Hematopoietic multipotent progenitor cell treated with erythropoietin and hydrocortisone succinate and interleukin-3 and kit ligand, for 8 days (in vitro differentiated cells): ENCODE measurements at regions not wholly inside any gene's neighbourhood (a gene's known extent, or its start where the extent isn't known, plus 50 kb on each side); places are given as distances from the start of the nearest gene placed in this dataset.

Source experiments
- DNase-seq: peaks from one replicate; pipeline ENCODE4 v3.0.0-alpha.2; 2015

DNA sequence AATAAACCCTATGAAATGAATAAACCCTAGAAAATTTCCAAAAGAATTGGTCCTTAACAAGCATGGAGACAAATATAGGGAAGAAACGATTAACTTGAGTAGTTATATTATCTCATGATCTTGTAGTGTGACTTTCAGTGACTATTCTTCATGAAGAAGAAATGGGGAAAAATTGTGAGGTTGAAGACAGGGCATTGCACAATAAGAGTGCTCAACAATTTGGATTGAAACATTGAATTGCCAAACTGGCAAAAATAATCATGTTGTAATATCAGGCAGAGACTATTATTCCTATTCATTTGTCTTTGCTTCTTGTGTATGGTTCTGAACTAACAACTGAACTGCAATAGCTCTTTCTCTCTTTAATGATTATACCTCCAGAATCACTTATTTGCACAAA, 605.1 kb downstream of the PCDH7 start:
- DNase-seq: no peak

DNA sequence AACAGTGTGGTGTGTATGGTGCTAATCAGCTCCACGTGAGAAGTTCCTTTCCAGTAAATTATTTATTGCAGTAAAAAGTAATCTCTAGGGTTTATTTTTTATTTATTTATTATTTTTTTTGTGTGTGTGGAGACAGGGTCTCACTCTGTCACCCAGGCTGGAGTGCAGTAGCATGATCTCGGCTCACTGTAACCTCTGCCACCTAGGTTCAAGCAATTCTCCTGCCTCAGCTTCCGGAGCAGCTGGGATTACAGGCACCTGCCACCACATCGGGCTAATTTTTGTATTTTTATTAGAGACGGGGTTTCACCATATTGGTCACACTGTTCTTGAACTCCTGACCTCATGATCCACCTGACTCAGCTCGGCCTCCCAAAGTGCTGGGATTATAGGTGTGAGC, 606.9 kb downstream of the PCDH7 start:
- DNase-seq: no peak

DNA sequence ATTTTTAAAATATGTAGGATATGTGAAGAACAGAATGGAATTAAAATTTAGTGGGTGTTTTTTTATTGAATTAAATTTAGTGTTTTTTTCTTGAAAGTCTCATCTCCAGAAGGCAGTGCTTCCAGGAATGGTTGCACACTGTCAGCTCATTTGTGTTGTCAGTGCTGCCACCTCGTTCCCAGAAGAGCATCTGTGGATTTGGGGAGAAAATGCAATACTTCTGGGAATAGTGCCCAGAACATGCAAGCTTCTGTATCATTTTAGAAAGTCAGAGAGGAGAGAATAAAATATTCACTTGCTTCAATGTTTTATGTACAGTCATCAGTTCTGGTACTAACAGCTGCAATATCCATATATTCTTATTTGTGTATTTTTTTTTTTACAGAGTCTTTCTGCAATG, 608.8 kb downstream of the PCDH7 start:
- no peak for DNase-seq

DNA sequence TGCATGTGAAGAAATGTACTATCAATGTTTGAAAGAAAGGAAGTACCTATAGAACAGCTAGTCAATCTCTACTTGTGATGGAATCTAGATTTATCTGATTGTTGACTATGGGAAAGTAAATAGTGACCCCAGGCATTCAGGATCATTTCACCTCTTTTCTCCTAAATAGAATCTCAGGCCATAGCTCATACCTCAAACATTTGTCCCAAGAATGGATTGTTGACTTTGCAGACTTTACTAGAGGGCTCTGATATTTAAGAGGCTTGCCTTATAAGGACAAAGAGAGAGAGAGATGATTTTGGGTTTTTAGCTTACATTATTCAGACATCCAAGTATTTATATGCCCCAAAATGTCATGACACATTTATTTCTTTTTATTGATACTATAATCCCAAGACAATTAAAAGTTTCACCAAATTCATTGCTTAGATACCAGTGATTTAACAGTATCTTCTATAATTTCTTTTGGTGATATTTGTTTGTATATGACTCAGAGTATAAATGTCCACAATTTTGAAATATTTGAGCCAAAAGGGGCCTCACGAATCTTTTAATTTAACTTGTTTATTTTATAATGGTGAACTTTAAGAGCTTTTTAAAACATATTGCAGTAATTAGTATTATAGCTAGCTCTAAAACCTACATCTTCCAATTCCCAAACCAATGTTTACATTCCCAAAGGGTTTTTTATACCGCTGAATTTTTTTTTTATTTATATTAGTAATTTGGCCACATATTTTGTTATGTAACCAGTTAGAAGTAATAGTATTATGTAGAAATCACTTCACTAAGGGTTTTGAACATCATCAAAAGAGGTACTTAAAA, 614.1 kb downstream of the PCDH7 start:
- DNase-seq: no peak

DNA sequence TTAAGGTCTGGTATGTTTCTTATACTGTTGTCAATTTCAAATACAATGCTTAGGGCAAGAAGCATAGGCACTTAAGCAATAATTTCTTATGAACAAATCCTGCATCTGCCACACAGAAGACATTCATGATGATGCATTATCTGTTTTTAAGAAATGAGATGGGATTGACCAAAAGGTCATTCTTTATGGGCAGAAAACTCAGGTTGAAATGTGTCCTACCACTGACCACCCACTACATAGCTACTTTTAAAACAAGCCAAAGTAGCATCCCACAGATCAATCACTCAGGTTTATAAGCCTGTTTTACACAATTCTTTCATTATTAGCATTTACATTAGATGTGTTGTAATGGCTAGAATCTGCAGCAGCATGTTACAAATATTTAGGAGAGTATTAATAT, 617.8 kb downstream of the PCDH7 start:
- no peak for DNase-seq

DNA sequence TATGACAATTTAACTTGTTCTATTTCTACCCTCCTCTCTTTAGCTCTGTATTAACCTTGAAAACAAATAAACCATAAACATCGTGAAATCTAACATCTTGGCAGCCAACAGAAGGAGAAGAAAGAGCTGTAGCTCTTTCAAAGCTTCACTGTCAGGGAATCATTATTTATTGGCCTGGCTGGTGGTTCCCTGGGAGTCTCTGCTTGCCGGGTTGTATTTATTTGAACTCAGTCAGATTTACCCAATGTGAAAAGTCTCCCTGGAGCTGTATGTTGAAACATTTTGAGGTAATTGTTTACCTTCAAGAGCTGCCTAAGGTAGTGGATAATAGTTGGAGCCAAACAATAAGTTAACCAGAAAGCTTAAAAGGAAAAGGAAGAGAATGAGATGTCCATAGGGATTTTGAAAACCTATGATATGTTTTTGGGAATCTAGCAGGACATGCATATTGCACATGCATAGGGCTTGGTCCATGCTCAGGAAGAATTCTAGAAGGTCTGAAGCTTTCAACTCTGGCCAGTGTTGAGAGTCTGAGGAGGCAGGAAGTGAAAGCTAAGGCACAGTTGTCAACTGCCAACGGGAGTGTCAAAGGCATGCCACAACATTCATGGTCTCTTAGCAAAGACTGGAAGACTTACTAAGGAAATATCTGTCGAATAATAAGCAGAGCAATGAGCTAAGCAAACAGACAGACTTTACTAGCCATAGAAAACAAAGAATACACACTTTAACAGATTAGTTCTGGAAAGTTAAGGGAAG, 621.6 kb downstream of the PCDH7 start:
- no peak for DNase-seq

DNA sequence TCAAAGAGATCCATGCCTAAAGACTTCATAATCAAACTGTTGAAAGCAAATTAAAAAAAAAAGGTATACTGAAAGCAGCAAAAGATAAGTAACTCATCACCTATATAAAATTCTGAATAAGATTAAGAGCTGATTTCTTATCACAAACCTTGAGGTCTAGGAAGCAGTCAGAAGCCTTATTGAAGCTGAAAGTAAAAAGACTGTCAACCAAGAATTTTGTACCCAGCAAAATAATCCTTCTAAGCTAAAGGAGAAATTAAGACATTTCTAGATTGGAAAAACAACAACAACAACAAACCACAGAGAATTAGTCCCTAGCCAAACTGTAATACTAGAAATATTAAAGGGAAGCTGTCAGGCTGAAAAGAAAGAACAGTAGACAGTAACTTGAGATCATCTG, 622.9 kb downstream of the PCDH7 start:
- DNase-seq: no peak

DNA sequence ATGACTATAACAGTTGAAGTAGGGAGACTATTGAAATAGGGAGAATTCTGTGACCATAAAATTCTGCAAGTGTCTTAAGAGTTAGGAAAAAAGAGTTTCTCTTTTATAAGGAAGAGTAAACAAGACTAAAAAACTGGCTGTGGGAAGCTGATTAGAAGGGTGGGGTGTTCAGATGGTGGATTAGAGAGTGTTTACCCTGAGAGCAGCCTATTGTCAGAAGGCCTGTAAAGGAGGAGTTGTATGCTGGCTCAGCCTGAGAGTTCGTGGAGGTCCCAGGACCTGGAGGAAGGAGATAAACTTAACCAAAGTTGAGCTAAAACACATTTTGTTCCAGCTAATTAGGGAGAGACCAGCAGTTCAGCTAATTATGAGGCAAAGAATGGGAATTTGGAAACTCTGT, 629.7 kb downstream of the PCDH7 start:
- DNase-seq: peak; percentile 83

DNA sequence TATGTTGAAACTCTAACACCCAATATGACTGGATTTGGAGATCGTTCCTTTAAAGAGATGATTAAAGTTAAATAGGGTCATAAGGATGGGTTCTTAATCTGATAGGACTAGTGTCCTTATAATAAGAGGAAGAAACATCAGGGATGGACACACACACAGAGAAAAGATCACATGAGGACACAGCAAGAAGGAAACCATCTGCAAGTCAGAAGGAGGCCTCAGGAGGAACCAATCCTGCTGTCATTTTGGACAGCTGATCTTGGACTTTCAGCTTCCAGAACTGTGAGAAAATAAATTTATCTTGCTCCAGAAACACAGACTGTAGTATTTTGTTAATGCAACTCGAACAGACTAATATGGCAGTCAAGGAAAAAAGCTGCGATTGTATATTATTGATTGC, 631.5 kb downstream of the PCDH7 start:
- no peak for DNase-seq

DNA sequence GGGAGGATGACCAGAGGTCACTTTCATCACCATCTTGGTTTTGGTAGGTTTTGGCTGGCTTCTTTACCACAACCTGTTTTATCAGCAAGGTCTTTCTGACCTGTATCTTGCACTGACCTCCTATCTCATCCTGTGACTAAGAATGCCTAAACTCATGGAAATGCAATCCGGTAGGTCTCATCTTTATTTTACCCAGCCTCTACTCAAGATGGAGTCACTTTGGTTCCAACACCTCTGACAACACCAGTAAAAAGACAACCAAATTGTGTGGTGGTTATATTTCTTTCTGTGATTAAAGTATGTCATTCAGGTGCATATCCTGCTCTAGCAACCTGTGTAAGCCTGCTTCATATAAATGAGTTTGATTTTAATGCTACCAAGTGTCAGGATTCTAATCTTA, 636.7 kb downstream of the PCDH7 start:
- no peak for DNase-seq

DNA sequence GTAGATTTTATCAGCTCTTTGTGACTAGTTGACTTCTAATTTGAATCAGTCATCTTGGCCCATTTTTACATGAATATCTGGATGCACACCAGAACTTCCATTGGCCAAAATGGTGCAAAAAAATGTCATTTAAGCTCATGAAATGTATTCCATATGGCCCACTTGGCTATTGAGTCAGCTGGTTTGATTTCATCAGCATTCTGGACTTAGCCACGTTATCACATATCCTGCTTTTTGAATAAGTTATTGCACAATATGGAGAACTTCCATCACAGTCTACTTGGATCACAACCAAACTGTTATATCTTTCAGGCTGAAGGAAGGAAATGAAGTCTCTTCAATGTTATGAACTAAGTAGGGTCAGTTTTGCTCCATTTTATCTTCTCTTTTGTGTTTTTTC, 640.6 kb downstream of the PCDH7 start:
- no peak for DNase-seq

DNA sequence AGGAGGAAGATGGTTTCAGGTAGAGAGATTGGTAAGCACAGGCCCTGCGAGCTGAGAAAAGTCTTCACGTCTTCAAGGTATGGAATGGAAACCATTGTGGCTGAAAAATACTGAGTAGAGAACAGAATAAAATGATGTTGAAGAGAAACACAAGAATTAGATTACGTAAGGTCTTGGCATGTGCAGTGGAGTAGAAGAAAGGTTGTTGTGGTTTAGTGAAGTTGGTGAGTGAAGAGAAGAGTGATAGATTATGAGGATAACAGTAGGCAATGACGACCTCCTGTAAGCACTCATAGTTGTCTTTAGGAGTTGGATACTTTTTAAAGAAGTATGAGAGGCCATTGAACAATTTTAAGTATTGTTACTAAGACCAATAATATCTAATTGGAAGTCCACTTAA, 642.6 kb downstream of the PCDH7 start:
- DNase-seq: no peak

DNA sequence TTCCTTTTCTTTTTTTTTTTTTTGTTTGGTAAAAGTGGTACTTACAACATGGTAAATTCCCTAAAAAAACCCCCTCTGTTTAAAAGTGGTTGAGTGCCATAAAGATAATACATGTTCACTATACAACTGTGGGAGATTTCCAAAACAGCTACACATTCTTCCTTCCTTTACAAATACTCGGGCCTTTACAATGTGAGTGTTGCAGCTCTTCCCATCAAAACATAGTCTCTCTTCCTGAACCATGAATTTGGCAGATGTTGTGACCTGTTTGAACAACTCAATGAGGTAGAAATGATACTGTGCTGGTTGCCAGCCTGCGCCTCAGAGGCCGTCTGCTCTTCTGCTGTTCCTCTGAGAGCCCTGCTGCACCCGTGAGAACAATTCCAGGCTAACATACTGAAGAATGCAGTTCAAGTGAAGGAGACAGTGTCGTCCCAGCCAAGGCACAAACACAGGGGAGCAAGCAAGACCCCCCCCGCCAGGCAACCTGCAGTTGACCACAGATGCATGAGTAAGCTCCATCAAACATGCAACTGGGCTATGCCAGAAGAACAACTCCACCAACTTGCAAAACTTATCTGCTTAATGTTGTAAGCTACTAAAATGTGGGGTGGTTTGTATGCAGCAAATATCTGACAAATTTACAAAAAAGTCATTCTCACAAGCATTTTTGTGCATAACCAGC, 645.0 kb downstream of the PCDH7 start:
- DNase-seq: no peak

DNA sequence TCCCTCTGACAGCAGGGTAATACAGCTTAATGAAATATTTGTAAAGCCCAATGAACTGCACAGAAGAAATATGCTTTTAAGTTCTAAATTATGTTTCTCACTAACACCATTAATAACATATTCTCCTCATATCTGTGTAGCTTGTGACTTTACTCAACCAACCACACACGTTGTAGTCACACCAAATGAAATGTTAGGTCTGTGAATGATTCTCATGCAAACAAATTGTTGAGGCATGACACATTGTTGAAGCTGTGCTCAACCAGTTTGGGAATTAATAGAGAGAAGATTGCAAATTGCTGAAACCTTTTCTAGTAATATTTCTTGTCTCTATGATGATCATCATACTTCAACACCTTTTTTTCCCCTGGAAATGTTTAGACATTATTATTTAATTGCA, 645.9 kb downstream of the PCDH7 start:
- no peak for DNase-seq

DNA sequence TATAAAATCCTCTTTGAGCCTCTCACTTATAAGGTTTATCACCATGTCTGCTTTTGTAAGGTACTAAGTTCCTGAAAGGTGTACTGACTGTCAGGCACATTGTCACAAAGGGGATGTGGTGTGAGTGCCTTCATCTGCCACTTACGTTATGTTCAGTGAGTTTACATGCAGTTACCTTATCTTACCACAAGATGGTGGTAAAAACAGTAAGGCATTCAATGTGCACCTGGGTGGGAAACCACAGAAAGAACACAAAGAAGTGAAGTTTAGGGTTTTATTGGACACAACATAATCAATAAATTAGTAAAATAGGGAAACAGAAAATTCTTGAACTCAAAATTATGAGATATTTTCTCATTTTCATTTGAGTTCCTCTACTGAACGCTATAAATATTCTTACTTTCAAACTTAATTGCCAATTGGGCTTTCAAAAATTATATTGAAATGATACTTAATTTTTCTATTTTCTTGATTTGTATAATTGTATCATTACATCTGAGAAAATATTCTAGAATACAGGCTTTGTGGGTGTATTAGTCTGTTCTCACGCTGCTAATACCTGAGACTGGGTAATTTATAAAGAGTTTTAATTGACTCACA, 650.8 kb downstream of the PCDH7 start:
- DNase-seq: peak; percentile 63

DNA sequence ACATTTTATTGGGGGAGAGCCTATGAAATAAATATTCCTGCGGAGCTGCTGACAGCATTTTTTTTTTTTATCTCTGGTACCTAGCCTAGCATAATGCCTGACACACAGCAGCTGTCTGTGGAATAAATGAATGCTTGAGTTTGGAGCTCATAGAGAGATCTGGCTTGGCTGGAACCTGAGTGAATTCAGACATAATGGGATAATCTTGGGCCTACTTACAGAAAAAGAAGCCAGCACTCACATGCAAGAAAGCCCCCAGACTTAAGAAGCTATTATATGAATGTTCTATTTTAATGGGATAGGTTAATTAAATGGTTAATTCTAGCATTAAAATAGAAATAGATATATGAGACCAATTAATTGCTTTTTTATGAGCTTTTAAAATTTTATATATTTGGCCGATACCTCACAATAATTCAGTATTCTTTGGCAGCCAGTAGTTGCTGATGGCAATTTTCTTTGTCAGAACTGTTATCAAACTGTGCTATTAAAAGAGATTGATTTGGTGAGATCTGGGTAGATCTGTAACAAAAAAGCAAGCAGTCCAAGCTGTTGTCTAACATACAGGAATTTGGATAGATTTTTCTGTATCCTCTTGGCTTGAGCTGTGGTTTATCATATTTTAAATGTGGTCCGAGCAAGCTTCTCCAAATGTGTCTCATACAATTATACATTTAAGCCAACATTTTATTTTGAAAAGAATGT, 654.2 kb downstream of the PCDH7 start:
- DNase-seq: no peak

DNA sequence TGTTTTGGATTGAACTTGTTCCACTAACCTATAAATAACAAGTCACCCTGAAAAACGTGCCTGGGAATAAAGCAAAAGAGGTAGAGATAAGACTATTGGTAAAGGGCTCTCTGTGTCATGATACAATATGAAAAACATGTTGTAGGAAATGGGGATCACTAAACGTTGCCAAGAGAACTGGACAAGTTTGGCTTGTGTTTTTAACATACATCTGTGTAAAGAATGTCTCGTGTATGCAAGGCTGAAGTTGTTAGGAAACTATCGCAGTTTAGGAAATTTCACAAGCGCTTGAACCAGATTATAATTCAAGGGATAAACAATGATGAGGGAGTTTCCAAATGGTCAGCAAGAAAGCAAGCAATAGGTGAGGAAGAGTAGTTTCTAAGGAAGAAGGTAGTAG, 655.8 kb downstream of the PCDH7 start:
- DNase-seq: no peak

DNA sequence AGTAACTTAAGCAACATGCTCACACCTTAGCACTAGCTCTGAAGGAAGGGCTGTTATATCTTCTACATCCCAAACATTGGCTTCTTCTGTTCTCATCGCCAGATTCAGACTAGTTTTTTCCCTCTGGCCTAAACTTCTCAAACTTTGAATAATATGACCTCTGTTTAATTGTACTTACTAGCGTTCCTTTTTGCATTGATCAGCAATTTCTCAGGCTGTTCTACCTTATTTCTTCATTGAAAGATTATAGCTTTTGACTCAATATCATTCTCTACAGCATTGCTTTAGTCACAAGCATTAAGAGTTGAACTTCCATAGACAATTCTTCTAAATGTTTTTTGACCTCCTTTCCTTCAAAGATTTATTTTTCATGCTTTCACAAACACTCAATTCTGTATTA, 659.2 kb downstream of the PCDH7 start:
- DNase-seq: no peak

DNA sequence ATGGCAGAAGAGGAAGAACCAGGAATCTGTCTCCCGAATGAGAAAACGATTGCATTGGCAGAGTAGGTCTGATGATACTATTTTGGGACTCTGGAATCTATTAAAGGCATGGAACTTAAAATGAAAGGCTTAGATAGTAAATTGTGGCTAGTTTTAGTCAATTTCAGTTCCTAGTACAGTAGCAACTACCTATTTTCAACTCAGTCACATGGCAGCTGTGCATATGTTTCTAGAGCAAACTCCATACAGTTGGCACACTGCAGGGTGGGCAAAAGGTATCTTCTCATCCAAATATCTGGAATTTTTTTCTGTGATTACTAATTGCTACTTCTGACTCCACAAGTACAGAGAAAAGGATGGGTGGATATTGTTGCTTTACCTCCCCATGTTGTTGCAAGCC, 663.6 kb downstream of the PCDH7 start:
- no peak for DNase-seq

DNA sequence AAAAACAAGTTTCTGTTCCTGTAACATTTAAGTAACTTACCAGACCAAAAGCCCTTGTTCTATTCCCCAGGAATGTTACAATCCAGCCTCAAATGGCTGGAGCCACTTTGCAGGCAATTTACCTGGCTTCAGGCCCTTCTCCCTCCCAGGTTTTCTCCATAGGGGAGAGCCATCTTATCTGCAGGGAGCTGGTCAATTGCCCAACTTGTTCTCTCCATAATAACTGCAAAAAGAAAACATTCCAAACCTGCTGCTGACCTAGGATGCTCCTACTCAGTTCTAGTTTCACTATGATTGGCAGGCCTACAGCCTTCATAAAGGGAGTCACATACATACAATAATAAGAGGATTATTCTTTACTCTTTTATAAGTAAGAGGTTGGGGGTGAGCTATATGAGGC, 670.7 kb downstream of the PCDH7 start:
- no peak for DNase-seq

DNA sequence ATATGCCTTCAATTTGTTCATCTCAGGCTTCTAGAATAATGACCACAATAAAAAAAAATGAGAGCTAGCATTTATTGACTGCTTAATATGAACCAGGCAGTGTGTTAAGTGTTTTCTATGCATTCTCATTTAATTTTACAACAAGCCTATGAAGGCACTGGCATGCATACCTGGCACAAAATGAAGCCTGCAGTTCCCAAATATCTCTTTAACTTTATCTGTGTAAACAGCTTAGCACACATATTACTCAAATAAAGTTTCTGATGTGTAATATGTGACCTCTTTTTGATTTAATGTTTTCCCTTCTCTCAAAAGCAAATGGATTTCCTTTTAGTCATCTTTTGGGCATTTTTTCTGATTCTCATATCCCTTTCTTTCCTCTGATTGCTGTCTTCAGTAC, 671.8 kb downstream of the PCDH7 start:
- DNase-seq: no peak

DNA sequence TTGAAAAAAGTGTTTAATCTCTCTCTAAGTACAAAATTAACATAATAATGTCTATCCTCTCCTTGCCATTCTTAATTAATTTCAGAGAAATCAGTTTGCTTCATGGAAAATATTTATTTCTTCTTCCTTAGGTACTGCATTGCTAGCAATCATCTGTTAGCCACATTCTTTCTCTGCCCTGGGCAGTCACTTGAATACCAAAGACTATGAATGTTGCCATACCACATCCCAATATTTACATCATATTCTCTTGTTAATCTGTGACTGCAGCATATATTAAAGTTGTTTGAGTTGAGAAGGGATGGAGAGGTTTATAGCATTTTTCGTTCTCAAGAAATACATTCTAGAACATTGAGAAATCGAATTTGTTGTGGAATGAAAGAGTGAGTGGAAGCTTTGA, 672.8 kb downstream of the PCDH7 start:
- DNase-seq: no peak

DNA sequence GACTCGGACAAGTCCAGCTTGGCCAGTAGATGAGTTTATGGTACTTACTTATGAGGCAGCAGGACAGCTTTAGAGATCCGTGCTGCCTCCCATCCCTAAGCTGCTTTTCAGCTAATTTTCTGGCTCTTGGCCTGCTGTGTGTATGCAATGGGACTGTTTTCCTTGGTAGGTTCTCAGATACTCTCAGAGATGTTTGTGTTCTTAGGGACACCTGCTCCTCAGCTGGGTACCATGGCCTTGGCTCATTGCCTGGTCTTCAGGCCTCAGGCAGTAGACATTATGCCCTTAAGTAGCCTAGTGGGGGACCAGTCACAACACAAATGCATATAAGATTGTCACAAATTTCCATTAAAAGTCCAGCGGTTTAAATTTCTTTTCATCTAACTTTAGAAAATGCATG, 688.0 kb downstream of the PCDH7 start:
- no peak for DNase-seq
